Nephron (organoid): ENCODE measurements at regions not wholly inside any gene's neighbourhood (a gene's known extent, or its start where the extent isn't known, plus 50 kb on each side); places are given as distances from the start of the nearest gene placed in this dataset.

Experiments used
- H3K27ac Mint-ChIP-seq, 3 experiments: 2 replicates each; pipeline ENCODE4 v1.8.0; 2020; ENCODE audit warnings: mixed read lengths in 3 of 3, mild to moderate bottlenecking in 2 of 3, moderate library complexity in 1 of 3
- H3K27me3 Mint-ChIP-seq: 2 replicates; pipeline ENCODE4 v1.8.0; 2021; ENCODE audit warnings: low read depth, mild to moderate bottlenecking, moderate library complexity, mixed read lengths
- H3K36me3 Mint-ChIP-seq: 2 replicates; pipeline ENCODE4 v1.8.0; 2020; ENCODE audit warnings: low read depth, mixed read lengths
- H3K4me1 Mint-ChIP-seq: 2 replicates; pipeline ENCODE4 v1.8.0; 2020; ENCODE audit warnings: mixed read lengths
- H3K4me3 Mint-ChIP-seq, 3 experiments: 2 replicates each; pipeline ENCODE4 v1.8.0; 2020; ENCODE audit warnings: mild to moderate bottlenecking in 3 of 3, mixed read lengths in 3 of 3, moderate library complexity in 2 of 3
- H3K9me3 Mint-ChIP-seq: 2 replicates; pipeline ENCODE4 v1.8.0; 2020; ENCODE audit warnings: mixed read lengths
- CTCF ChIP-seq, 3 experiments: fragments of 200-600 bp; sonication (generic); IDR thresholded peaks; one replicate each; pipeline ENCODE4 v1.5.0; 2021; ENCODE audit warnings: antibody characterized with exemption in 3 of 3; ENCODE audit not compliant: unreplicated experiment in 3 of 3

GRCh38 chr5:125263356-125263755, 516.9 kb upstream of the ZNF608 start:
- H3K27ac Mint-ChIP-seq, result no peak overlapping the region
- peaks cover 4% of the 10 kb centered on the region for H3K36me3 Mint-ChIP-seq
- H3K27me3 Mint-ChIP-seq, result no peaks in the 10 kb centered on the region
- H3K4me3 Mint-ChIP-seq, result no peak overlapping the region
- H3K9me3 Mint-ChIP-seq, result peaks cover 16% of the 10 kb centered on the region
- peaks cover 6% of the 10 kb centered on the region for H3K4me1 Mint-ChIP-seq
- no peak for TF ChIP-seq CTCF (IDR thresholded peaks at IDR 0.05; ENCODE audit: unreplicated experiment in 3 of 3)

- peaks cover 9% of the 10 kb centered on the region for H3K9me3 Mint-ChIP-seq
- no peaks in the 10 kb centered on the region for H3K27me3 Mint-ChIP-seq
- no peak overlapping the region for H3K4me3 Mint-ChIP-seq
- no peaks in the 10 kb centered on the region for H3K36me3 Mint-ChIP-seq
- no peak for TF ChIP-seq CTCF (IDR thresholded peaks at IDR 0.05; ENCODE audit: unreplicated experiment in 3 of 3)
- H3K4me1 Mint-ChIP-seq, result peaks cover 6% of the 10 kb centered on the region
- H3K27ac Mint-ChIP-seq, result no peak overlapping the region
Observed at GRCh38 chr5:125266106-125266505, 519.7 kb upstream of the ZNF608 start.

- no peak for TF ChIP-seq CTCF (IDR thresholded peaks at IDR 0.05; ENCODE audit: unreplicated experiment in 3 of 3)
- no peaks in the 10 kb centered on the region for H3K36me3 Mint-ChIP-seq
Observed at GRCh38 chr5:125267636-125268248, 521.3 kb upstream of the ZNF608 start.

DNA sequence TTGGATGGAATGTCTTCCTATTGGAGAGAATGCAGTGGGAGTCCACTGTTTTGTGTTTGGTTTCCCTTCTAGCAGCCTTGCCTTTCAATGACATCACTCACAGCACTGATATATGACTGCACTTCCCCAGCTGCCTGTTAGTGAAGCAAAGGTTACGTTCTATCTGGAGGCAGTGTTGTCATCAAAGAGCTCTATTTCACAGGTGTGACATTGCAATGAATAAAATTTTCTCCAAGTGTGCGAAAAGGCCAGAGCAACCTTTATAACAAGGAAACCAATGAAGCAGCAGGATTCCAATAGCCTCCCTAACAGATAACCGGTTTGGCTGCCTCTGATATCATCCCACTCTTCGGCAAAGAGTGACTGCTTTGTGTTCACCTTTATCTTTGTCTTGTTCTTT, 523.5 kb upstream of the ZNF608 start:
- H3K4me3 Mint-ChIP-seq, result no peak overlapping the region
- H3K27me3 Mint-ChIP-seq, result no peaks in the 10 kb centered on the region
- H3K27ac Mint-ChIP-seq, result no peak overlapping the region
- H3K9me3 Mint-ChIP-seq, result peaks cover 8% of the 10 kb centered on the region
- H3K4me1 Mint-ChIP-seq, result peaks cover 25% of the 10 kb centered on the region
- no peak for TF ChIP-seq CTCF (IDR thresholded peaks at IDR 0.05; ENCODE audit: unreplicated experiment in 3 of 3)
- H3K36me3 Mint-ChIP-seq, result no peaks in the 10 kb centered on the region

More at GRCh38 chr5:125267636-125268248, 521.3 kb upstream of the ZNF608 start:
- H3K27me3 Mint-ChIP-seq, result no peaks in the 10 kb centered on the region
- H3K4me3 Mint-ChIP-seq, result no peak overlapping the region
- peaks cover 9% of the 10 kb centered on the region for H3K9me3 Mint-ChIP-seq
- peaks cover 7% of the 10 kb centered on the region for H3K4me1 Mint-ChIP-seq
- H3K27ac Mint-ChIP-seq, result no peak overlapping the region

DNA sequence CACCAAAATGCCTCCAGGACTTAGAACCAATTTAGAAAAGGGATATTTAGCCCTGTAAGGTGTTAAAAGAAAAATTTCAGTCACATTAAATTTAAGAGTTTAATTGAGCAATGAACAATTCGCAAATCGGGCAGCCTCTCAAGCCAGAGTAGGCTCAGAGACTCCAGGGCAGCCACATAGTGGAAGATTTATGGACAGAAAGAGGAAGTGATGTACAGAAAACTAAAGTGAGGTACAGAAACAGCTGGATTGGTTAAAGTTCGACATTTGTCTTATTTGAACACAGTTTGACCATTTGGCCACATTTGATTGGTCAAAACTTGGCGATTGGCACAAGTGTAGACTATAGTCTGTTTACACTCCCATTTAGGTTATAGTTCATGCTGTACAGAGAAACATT, 525.9 kb upstream of the ZNF608 start:
- Mint-ChIP-seq H3K4me3 (no peak overlapping the region), H3K9me3 (peaks cover under 1% of the 10 kb centered on the region), H3K36me3 (no peaks in the 10 kb centered on the region), H3K4me1 (peaks cover 39% of the 10 kb centered on the region), H3K27ac (no peak overlapping the region), H3K27me3 (no peaks in the 10 kb centered on the region)
- TF ChIP-seq CTCF (IDR thresholded peaks at IDR 0.05; ENCODE audit: unreplicated experiment in 3 of 3), result no peak

DNA sequence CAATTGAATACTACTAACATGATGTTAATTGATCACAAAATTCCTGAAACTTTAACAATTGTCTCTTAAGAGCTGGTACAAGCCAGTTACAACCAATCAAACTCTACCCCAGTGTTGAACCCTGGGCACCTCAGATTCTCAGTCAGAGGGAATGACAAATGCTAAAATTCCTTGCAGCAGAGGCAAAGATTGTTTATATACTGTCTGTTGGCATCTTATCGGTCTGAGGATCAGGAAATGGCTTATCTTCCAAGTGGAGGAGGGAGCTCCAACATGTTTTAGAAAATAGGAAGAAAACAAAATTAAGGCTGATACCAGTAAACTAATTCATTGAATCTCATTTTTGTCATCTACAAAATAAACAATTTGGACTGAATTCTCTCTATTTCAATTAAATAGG, 527.8 kb upstream of the ZNF608 start:
- Mint-ChIP-seq H3K27ac (no peak overlapping the region), H3K27me3 (no peaks in the 10 kb centered on the region), H3K4me1 (peaks cover 47% of the 10 kb centered on the region), H3K4me3 (no peak overlapping the region), H3K36me3 (no peaks in the 10 kb centered on the region), H3K9me3 (no peaks in the 10 kb centered on the region)
- TF ChIP-seq CTCF (IDR thresholded peaks at IDR 0.05; ENCODE audit: unreplicated experiment in 3 of 3), result no peak
